Stimulated activated naive CD8-positive, alpha-beta T cell treated with anti-CD3 and anti-CD28 coated beads, Interleukin-15, amount 100 ng/mL, for 72 hours (primary cell): ENCODE measurements at regions not wholly inside any gene's neighbourhood (a gene's known extent, or its start where the extent isn't known, plus 50 kb on each side); places are given as distances from the start of the nearest gene placed in this dataset.
A peak's percentile ranks its signal among the peaks of the same experiment; 100 is the strongest.
"Not testable (repeated sequence)": the region's sequence is repeated elsewhere in the genome, so short reads cannot be mapped to it uniquely, and the experiment has no call there.

Experiments used
- ATAC-seq: fragments of 150-1000 bp; cut with Tn5 transposase; 2 replicates; pipeline ENCODE4 v1.10.0; 2021; ENCODE audit warnings: mild to moderate bottlenecking, moderate library complexity
- DNase-seq, 2 donors: peaks; one replicate each; pipeline ENCODE4 v3.0.0; 2021 to 2022
- H3K27ac Mint-ChIP-seq, 2 donors: one replicate each; pipeline ENCODE4 v1.8.0; 2022; ENCODE audit warnings: mild to moderate bottlenecking in 2 of 2, mixed read lengths in 2 of 2, moderate library complexity in 2 of 2
- H3K27me3 Mint-ChIP-seq: one replicate; pipeline ENCODE4 v1.8.0; 2022; ENCODE audit warnings: mixed read lengths
- H3K4me1 Mint-ChIP-seq: one replicate; pipeline ENCODE4 v1.8.0; 2022; ENCODE audit warnings: mild to moderate bottlenecking, mixed read lengths
- H3K4me3 Mint-ChIP-seq, 2 donors: one replicate each; pipeline ENCODE4 v1.8.0; 2022; ENCODE audit warnings: mild to moderate bottlenecking in 2 of 2, mixed read lengths in 2 of 2, moderate library complexity in 1 of 2
- H3K9me3 Mint-ChIP-seq, 2 donors: one replicate each; pipeline ENCODE4 v1.8.0; 2022; ENCODE audit warnings: mixed read lengths in 2 of 2

DNA sequence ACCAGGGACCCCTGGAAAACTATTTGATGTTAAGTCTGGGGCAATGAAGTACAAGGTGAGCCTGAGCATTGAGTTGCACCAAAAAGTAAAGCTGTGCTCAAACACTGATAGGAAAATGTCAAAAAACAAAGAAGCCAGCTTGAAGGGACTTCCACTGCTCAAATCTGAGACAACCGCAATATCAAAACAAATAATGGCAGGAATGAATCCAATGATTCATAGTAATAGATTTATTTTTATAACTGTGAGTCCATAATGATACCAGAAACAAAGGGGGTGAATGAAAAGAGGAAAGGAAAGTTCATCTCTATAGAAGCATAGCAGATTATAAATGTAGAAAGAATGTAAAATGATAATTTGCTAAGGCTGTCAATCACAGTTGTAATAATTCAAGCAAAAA, 237.3 kb upstream of the ZBTB20 start:
- Mint-ChIP-seq H3K4me1 (no peaks in the 10 kb centered on the region), H3K4me3 (no peak overlapping the region), H3K27me3 (no peaks in the 10 kb centered on the region), H3K27ac (no peak overlapping the region), H3K9me3 (no peaks in the 10 kb centered on the region)
- no peak for ATAC-seq
- no peak for DNase-seq

DNA sequence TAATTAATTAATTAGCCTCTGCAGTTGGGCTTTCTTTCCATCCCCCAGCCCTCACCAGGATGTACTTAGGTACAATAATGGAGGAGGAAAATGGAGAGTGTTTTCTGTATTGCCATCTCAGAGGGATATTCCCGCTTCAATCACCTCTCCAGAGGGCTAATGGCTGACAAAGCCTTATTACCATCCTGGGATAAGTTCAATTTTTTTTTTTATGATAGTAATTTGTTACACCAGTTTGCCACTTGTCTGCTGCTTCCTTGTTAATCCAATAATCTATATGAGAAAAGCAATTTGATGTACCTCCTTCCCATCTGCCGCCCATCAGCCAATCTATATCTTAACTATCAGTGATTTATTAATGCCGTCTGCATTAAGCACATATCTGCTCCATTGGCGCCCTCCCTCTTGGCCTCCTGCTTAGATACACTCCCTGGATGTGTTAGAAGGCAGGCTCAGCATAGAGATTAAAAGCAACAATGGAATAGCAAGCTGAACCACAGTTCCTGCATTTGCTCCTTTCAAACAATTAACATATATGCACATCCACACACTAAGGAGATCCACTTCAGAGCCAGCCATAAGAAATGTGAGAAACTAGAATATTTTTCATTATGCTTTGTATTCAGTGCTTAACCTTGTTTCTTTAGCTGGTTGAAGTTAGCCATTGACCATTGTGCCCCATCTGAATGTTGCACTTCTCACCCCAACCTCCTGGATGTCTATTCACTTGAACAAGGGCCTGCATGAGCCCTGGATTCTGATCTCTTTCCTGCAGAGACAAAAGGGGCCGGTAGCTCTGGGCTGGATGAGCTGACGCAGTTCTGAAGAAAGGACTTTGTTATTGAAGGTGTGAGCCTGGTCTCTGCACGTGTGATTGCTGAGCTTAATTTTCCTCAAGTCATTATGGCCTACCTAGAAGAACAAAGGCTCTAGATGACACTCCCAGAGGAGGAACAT, 237.3 kb upstream of the GAP43 start:
- H3K4me3 Mint-ChIP-seq: no peak overlapping the region
- peaks cover 3% of the 10 kb centered on the region for H3K27me3 Mint-ChIP-seq
- H3K27ac Mint-ChIP-seq: no peak overlapping the region
- no peak for DNase-seq
- no peaks in the 10 kb centered on the region for H3K4me1 Mint-ChIP-seq
- no peaks in the 10 kb centered on the region for H3K9me3 Mint-ChIP-seq
- ATAC-seq: no peak

DNA sequence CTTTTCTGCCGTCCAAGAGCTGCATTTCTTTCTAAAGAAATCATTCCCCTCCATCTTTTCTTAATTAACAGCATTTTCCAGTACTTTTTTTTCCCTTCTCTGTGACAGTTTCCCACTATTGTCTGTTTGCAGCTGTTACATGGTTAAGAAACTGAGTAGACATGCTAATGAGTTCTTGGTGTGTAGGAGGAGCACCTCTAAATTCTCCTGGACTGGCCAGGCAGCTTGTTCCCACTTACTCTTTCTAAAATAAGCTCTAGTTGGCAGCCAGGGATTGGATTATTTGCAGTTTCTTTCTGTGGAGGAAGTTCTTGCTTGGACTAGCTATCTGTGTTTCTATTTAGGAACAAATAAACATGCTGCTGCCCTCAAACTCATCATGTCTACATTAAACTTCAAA, 235.1 kb upstream of the GAP43 start:
- Mint-ChIP-seq H3K27me3 (peaks cover 12% of the 10 kb centered on the region), H3K27ac (no peak overlapping the region)
- no peak for DNase-seq

DNA sequence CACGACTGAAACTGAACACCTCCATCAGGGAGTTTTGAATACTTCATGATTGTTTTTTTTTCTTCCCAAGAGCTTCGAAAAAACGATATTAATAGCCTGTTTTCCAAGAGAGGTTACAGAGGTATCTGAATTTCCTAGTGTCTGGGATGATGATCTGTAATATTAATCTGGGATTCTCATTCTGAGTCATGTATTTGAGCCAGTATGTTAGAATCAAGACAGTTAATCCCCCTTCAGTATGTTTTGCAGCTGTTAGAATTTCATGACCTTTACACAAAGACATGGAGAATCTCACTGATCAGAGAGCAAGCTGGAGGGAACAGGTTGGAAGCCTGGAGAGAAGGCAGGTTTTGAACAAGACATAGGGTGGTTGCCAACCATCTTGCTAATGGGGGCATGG, 234.5 kb upstream of the GAP43 start:
- ATAC-seq: no peak
- no peak for DNase-seq
- H3K27ac Mint-ChIP-seq: no peak overlapping the region

More for the DNA sequence above, 235.1 kb upstream of the GAP43 start:
- no peak for ATAC-seq
- Mint-ChIP-seq H3K4me1 (peaks cover 9% of the 10 kb centered on the region), H3K4me3 (no peak overlapping the region), H3K9me3 (no peaks in the 10 kb centered on the region)

DNA sequence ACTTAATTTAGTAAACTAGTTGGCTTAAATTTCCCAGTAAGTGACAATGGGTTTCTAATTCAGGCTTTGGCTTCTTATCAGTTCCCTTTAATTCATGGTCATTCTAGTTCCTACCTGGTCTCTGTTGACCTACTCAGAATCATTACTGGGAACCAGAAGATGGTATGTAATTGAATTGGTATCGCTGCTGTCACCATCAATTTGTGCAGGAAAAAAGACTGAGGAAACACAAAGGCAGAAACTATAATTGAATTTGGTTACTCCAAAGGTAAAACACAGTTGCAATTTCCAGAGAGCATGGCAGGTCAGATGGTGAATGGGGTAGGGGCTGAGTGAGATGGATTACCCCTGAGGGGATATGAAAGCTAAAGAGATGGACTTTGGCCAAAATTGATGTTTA, 226.5 kb upstream of the GAP43 start:
- Mint-ChIP-seq H3K4me3 (no peak overlapping the region), H3K27me3 (peaks cover 2% of the 10 kb centered on the region), H3K4me1 (peaks cover 4% of the 10 kb centered on the region), H3K27ac (no peak overlapping the region), H3K9me3 (no peaks in the 10 kb centered on the region)
- ATAC-seq (no peak), DNase-seq (no peak)

More for the DNA sequence above, 234.5 kb upstream of the GAP43 start:
- no peak overlapping the region for H3K4me3 Mint-ChIP-seq
- H3K9me3 Mint-ChIP-seq: no peaks in the 10 kb centered on the region
- peaks cover 9% of the 10 kb centered on the region for H3K4me1 Mint-ChIP-seq
- peaks cover 12% of the 10 kb centered on the region for H3K27me3 Mint-ChIP-seq

DNA sequence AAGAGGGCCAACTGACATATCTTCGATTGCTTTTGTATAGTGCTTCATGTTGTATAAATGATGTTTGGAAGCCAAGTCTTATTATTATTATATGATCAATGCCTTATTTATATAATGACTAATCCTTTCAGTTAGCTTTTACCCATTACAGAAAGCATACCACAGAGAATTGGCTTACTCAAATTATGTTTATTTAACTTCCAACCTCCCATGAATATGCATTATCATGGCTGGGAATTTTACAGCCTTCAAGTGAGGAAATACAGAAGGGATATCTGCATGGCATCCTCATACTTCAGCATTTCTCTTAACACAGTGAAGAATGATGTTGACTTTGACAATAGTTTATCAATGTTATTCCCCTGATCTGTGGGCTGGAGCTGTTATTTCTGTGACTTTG, 225.9 kb upstream of the GAP43 start:
- DNase-seq (no peak), ATAC-seq (no peak)
- Mint-ChIP-seq H3K27me3 (no peaks in the 10 kb centered on the region), H3K9me3 (no peaks in the 10 kb centered on the region), H3K27ac (no peak overlapping the region), H3K4me3 (no peak overlapping the region), H3K4me1 (no peaks in the 10 kb centered on the region)

DNA sequence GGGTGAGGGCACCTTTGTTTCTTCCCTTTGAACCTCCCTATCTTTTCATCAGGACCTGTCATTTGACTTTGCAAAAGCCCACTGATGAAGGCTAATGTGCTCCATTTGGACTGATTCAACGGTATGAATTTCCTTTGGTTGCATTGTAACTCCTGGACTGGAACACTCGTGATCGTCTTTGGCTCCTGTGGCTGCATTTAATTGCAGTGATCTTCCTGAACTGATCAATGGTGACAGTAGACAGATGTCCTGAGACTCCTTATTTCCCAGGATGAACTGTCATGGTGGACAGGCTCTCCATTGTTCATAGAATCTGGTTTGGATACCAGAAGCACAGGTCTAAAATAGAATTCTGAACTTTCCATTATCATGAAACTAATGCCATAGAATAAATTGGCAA, 224.8 kb upstream of the GAP43 start:
- Mint-ChIP-seq H3K9me3 (no peaks in the 10 kb centered on the region), H3K27me3 (no peaks in the 10 kb centered on the region), H3K4me3 (no peak overlapping the region), H3K27ac (no peak overlapping the region), H3K4me1 (no peaks in the 10 kb centered on the region)
- DNase-seq: no peak
- no peak for ATAC-seq

DNA sequence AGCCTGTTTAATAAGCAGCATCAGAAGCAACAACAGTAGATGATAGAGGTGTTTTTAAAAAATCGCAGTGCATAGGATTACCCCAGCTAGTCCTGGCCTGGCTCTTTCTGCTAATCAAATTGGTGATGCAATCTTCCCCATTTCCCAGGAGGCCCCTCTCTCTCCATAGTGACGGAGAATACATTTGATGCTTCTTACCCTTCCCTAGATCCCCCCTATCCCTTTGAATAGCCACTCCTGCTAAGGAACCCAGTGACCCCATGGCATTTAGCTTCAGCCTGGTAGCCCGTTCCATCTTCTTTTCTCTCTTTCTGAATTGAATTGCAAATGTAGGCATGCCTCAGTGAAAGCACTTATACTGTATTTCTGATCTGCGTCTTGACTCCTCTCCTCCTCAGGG, 223.6 kb upstream of the GAP43 start:
- Mint-ChIP-seq H3K27ac (no peak overlapping the region), H3K9me3 (no peaks in the 10 kb centered on the region), H3K4me3 (no peak overlapping the region), H3K27me3 (no peaks in the 10 kb centered on the region), H3K4me1 (no peaks in the 10 kb centered on the region)
- DNase-seq (no peak), ATAC-seq (no peak)

DNA sequence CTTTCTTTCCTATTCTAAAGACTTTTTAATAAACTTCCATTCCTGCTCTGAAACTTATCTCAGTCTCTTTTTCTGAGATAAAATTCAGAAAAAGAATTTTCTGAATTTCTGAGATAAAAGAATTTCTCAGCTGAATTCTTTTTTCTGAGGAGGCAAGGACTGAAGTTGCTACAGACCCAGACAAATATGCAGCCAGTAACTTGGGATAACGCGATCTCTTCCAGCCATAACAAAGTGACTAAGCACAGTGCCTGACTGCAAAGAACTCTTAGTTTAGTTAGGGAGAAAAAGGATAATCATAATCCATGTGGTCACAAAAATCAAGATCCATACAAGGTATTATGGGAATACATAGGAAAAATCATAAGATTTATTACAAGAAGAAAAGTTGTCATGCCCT, 222.0 kb upstream of the GAP43 start:
- Mint-ChIP-seq H3K9me3 (no peaks in the 10 kb centered on the region), H3K27me3 (no peaks in the 10 kb centered on the region), H3K4me1 (no peaks in the 10 kb centered on the region), H3K4me3 (no peak overlapping the region), H3K27ac (no peak overlapping the region)
- DNase-seq (no peak), ATAC-seq (no peak)

DNA sequence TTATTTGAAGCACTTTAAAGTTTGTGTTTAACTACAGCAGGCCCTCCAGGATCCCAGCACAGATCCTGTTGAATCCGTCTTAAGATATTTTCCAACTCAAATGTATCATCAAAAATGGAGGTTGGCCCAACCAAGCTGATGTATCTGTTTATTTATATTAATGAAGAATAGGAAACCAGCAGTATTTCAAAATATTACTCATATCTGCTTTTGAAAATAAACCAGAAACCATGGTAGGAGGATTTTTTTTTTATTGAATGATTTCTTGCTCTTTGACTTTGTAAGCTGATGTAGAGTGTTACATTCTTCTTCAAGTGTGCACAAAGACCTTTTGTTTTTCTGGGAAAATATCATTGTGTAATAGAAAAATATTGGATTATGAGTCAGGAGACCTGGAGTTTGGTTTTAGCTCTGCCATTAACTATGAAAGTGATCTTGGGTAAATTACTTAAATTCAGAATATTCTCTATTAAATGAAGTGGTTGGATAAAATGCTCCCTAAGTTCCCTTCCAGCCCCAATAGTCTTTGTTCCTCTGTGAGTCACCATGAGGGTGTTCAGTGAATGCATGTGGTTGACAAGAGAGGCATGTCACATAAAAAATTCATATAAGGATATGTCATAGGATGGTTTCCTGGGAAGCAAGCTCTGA, 221.3 kb upstream of the GAP43 start:
- DNase-seq (no peak), ATAC-seq (no peak)
- Mint-ChIP-seq H3K27ac (peak overlapping the region in 1 of 2 donors; percentile 7), H3K4me3 (no peak overlapping the region), H3K27me3 (no peaks in the 10 kb centered on the region), H3K4me1 (no peaks in the 10 kb centered on the region), H3K9me3 (no peaks in the 10 kb centered on the region)

DNA sequence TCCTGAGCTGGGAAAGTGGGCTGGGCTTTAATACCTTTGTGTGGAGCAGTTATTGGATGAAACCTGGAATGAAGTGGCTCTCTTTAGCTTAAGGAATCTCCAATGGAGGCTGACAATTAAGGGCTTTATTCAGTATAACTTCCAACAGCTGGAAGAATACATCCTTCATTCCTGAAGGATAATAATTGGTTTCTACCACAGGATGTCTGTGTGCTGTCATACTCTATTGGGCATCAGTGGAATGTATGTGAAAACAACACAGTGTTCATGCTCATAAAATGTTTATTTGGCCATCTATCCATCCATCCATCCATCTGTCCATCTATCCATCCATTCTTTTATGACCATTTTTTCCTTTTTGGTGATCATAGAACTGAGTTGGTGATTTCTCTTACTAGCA, 220.7 kb upstream of the GAP43 start:
- Mint-ChIP-seq H3K27ac (no peak overlapping the region), H3K4me1 (no peaks in the 10 kb centered on the region), H3K4me3 (no peak overlapping the region), H3K9me3 (no peaks in the 10 kb centered on the region), H3K27me3 (no peaks in the 10 kb centered on the region)
- ATAC-seq (no peak), DNase-seq (no peak)

DNA sequence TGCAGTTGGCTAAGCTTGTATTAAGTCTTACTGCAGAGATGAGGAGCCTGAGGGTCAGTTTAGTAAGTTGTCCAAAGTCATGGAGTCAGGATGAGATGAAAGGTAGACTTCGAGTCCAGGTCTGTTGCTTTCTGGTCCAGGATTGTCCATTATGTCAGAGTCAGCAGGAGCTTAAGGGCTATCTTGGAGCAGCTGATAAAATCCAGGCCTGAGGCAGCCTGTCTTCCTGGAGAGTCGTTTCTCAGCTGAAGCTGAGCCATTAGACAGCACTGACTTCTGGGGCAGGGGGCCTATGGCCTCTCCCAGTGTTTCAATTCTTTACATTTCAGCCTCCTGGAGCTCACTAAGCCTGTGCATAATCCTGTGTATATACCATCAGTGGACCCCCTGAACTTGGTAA, 219.5 kb upstream of the GAP43 start:
- Mint-ChIP-seq H3K4me3 (no peak overlapping the region), H3K4me1 (no peaks in the 10 kb centered on the region), H3K9me3 (no peaks in the 10 kb centered on the region), H3K27ac (no peak overlapping the region), H3K27me3 (no peaks in the 10 kb centered on the region)
- DNase-seq (no peak), ATAC-seq (no peak)

DNA sequence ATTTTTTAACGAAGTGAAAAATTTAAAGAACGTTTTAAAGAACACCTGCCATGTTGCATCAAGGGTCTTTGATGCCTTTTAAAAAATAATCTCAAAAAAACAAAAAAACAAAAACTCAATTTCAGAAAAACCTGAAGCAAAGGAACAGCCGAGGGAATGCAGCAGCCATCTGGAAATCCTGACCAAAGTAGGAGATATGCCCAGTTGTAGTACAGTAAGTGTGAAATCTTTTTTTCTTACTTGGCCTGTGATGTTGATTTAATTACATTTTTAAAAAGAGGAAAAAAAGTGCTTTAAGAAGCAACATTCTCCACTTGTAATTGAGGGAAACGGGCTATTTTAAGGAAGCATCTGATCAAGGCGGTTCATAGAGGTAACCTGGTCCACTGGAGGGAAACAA, 213.7 kb upstream of the GAP43 start:
- Mint-ChIP-seq H3K4me3 (no peak overlapping the region), H3K27ac (no peak overlapping the region), H3K4me1 (no peaks in the 10 kb centered on the region), H3K27me3 (no peaks in the 10 kb centered on the region), H3K9me3 (no peaks in the 10 kb centered on the region)
- ATAC-seq: no peak
- no peak for DNase-seq

DNA sequence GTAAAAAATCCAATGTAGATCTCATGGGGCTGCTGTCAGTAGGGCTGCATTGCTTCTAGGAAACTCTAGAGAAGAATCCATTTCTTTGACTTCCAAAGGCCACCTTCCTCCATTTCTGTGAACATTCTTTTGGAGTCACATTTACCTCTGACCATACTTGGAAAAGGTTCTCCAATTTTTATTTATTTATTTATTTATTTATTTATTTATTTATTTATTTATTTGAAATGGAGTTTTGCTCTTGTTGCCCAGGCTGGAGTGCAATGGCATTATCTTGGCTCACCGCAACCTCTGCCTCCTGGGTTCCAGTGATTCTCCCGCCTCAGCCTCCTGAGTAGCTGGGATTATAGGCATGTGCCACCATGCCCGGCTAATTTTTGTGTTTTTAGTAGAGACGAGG, 208.7 kb upstream of the GAP43 start:
- ATAC-seq, H3K9me3 Mint-ChIP-seq, H3K4me3 Mint-ChIP-seq, H3K4me1 Mint-ChIP-seq, DNase-seq, H3K27me3 Mint-ChIP-seq, H3K27ac Mint-ChIP-seq: not testable (repeated sequence)

DNA sequence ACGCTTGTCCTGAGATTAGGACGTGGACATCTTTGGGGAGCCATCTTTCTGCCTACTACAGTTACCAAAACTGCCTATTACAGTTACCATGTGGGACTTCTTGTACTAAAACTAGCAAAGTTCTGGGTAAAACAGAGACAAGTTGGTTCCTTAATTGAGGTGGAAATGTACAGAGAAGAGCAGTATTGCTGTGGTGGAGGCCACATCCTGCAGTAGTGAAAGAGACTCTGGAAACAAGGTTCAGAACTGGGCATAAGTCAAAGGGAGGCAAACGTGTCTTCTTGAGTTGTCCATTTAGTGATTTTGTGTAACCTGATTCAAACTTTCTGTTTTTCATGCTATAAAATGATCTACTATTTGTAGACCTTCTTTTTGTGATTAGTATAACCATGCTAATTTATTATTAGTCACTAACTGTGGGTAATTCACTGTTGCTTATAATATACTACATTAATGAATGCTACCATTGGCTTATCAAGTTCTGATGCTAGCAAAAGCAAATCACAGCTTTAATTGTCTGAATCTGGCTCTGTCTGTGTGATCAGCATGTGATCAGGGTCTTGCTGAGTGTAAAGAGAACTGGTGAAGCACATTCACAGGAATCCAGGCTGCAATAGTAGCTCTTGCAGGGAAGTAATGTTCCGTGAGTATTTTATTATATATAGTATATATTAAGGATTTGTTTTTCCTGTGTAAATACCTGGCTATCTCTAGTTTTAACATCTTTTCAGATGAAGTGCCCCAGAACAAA, 207.9 kb upstream of the GAP43 start:
- Mint-ChIP-seq H3K27ac (no peak overlapping the region), H3K4me1 (peaks cover 6% of the 10 kb centered on the region), H3K27me3 (no peaks in the 10 kb centered on the region), H3K9me3 (no peaks in the 10 kb centered on the region), H3K4me3 (no peak overlapping the region)
- DNase-seq (no peak), ATAC-seq (peak; percentile 60)

DNA sequence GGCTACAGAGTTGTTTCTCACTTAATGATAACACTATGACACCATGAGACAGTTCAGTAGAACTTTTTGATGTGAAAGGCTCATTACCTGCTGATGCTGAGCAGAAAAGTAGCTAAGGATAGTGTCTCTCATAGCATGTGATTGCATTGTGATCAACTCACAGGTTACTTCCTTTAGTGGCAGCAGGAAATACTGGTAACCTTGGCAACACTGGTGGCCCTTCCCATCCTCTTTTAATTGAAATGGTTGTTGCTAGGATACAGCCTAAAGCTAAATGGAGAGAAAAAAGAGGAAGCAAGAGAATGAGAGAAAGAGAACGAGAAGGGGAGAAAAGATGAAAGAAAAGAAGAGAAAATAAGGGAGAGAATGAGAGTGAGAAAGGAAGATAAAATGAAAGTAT, 204.7 kb upstream of the GAP43 start:
- Mint-ChIP-seq H3K9me3 (no peaks in the 10 kb centered on the region), H3K27me3 (no peaks in the 10 kb centered on the region), H3K27ac (no peak overlapping the region), H3K4me1 (peaks cover 6% of the 10 kb centered on the region), H3K4me3 (no peak overlapping the region)
- DNase-seq (no peak), ATAC-seq (no peak)
